ENCODE measurements at regions not wholly inside any gene's neighbourhood (a gene's known extent, or its start where the extent isn't known, plus 50 kb on each side); places are given as distances from the start of the nearest gene placed in this dataset.

DNA sequence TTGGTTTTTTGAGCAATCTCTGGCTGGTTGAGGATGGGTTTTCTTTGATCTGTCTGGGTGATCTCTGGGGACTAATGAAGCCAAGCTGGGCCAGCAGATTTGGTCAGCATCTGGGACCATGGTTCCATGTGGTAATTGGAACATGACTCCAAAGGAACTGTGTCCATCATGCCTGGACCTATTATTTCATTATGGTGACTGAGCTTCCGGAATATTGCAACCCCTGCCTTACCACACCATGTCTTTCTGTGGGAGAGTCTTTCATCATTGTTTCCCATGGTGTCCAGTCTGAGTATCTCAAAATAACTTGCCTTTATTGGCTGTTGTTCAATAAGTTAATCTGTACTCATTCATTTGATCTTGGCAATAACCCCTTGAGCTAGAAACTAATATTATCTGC is 624.9 kb upstream of the TBX3 start:
- Histone ChIP-seq H3K27ac (no peak overlapping the region), H3K27me3 (replicated peaks; ENCODE audit: insufficient read depth) (no peaks in the 10 kb centered on the region), H3K9me3 (no peaks in the 10 kb centered on the region), H3K4me1 (ENCODE audit: control insufficient read depth in 1 of 2, low read depth in 2 of 2) (no peaks in the 10 kb centered on the region), H3K36me3 (no peaks in the 10 kb centered on the region), H3K4me3 (no peak overlapping the region)
- DNase-seq (ENCODE audit: low spot score): no peak
- no peak for ATAC-seq (ENCODE audit: insufficient number of reproducible peaks, low FRiP score, low read depth)
- TF ChIP-seq, protein P1, sequence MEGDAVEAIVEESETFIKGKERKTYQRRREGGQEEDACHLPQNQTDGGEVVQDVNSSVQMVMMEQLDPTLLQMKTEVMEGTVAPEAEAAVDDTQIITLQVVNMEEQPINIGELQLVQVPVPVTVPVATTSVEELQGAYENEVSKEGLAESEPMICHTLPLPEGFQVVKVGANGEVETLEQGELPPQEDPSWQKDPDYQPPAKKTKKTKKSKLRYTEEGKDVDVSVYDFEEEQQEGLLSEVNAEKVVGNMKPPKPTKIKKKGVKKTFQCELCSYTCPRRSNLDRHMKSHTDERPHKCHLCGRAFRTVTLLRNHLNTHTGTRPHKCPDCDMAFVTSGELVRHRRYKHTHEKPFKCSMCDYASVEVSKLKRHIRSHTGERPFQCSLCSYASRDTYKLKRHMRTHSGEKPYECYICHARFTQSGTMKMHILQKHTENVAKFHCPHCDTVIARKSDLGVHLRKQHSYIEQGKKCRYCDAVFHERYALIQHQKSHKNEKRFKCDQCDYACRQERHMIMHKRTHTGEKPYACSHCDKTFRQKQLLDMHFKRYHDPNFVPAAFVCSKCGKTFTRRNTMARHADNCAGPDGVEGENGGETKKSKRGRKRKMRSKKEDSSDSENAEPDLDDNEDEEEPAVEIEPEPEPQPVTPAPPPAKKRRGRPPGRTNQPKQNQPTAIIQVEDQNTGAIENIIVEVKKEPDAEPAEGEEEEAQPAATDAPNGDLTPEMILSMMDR (IDR thresholded peaks at IDR 0.05): no peak

DNA sequence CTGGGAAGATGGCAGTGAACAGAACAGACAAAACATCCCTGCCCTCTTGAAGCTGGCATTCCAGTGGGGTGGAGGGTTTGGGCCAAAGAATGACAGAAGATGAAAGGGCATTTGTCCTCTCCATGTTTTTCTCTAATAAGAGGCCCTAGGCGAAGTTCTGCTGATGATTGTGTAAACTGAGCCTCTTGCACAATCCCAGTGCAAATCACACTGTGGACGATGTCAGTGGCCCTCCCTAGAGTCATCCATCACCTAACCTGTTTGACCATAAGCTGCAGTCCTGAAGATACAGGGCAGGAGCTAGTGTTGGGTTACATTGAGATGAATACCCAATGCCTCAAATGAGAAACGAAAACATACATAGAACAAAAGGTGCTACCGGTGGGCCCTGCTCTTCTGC is 622.4 kb upstream of the TBX3 start:
- TF ChIP-seq, protein P1 (IDR thresholded peaks at IDR 0.05): no peak
- no peak overlapping the region for H3K27ac ChIP-seq
- H3K9me3 ChIP-seq: no peaks in the 10 kb centered on the region
- H3K27me3 ChIP-seq (replicated peaks; ENCODE audit: insufficient read depth): no peaks in the 10 kb centered on the region
- no peaks in the 10 kb centered on the region for H3K36me3 ChIP-seq
- ATAC-seq (ENCODE audit: insufficient number of reproducible peaks, low FRiP score, low read depth) (no peak), DNase-seq (ENCODE audit: low spot score) (no peak)
- no peak overlapping the region for H3K4me3 ChIP-seq
- no peaks in the 10 kb centered on the region for H3K4me1 ChIP-seq (ENCODE audit: control insufficient read depth in 1 of 2, low read depth in 2 of 2)

DNA sequence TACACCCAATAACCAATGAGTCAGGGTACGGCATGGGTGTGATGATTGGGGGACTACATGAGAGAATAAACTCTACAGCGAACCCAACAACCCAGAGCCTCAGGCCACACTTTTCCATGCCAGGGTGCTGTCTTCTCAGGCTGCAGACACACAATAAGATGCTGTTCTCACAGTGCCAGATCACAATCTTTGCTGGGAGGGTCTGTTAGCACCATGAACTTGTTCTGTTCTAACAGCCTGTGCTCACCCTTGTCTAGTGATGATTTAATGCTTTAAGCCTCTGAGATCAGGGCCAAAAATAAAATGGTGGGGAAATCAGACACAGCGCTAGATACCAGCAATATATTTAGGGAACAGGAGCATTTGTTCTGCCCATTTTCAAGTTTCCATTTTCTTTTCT is 621.9 kb upstream of the TBX3 start:
- ATAC-seq (ENCODE audit: insufficient number of reproducible peaks, low FRiP score, low read depth): no peak
- no peak overlapping the region for H3K27ac ChIP-seq

DNA sequence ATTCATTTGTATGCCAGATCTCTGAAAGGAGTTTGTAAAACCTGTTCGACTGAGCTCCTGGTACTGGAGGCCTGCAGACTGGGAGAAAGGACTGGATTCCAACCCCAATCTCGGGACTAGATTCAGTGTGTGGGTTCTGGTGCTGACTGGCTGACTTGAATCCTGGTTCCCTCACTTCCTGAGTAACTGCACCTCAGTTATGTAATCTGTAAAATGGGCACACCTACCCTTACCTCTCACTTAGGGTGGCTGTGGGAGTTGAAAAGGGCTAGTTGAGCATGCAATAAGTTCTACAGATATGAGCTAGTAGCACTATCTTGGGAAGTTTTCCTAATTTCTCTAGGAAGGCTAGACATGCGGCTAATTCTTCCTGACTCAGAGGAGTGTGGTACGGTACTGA is 621.3 kb upstream of the TBX3 start:
- no peak overlapping the region for H3K27ac ChIP-seq
- H3K27me3 ChIP-seq (replicated peaks; ENCODE audit: insufficient read depth): no peaks in the 10 kb centered on the region
- DNase-seq (ENCODE audit: low spot score) (no peak), ATAC-seq (ENCODE audit: insufficient number of reproducible peaks, low FRiP score, low read depth) (no peak)
- TF ChIP-seq, protein P1 (IDR thresholded peaks at IDR 0.05): no peak
- no peaks in the 10 kb centered on the region for H3K4me1 ChIP-seq (ENCODE audit: control insufficient read depth in 1 of 2, low read depth in 2 of 2)
- H3K36me3 ChIP-seq: no peaks in the 10 kb centered on the region
- H3K9me3 ChIP-seq: no peaks in the 10 kb centered on the region
- no peak overlapping the region for H3K4me3 ChIP-seq

More for the DNA sequence above, 621.9 kb upstream of the TBX3 start:
- Histone ChIP-seq H3K36me3 (no peaks in the 10 kb centered on the region), H3K9me3 (no peaks in the 10 kb centered on the region), H3K4me1 (ENCODE audit: control insufficient read depth in 1 of 2, low read depth in 2 of 2) (no peaks in the 10 kb centered on the region), H3K4me3 (no peak overlapping the region), H3K27me3 (replicated peaks; ENCODE audit: insufficient read depth) (no peaks in the 10 kb centered on the region)
- DNase-seq (ENCODE audit: low spot score): no peak
- TF ChIP-seq, protein P1 (IDR thresholded peaks at IDR 0.05): no peak

DNA sequence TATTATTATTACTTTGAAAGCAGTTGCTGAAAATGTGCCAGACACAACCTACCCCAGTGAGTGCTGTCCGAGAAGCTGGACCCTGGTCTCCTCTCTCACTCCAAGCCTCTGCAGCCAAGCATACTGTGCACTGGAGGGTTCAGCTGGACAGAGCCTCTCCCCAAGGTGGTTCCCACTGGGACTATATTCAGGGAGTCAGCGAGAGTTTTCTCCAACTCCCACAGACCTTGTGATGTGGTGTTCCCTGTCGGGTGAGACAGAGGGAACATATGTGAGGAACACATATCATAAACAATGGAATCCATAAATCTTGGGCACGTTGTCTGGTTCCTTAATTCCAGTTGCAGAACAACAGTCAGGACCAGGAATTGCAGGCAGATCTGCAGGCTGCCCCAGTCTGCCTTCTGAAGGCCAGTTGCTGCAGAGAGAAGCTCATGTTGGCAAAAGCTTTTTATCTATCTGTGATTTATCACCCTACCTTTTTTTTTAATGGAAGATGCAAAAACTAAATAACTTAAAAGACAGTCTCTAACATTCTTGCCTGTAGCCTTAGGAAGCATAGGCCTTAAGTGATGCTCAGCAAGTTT is 619.8 kb upstream of the TBX3 start:
- DNase-seq (ENCODE audit: low spot score) (no peak), ATAC-seq (ENCODE audit: insufficient number of reproducible peaks, low FRiP score, low read depth) (no peak)

More for the DNA sequence above, 619.8 kb upstream of the TBX3 start:
- no peak overlapping the region for H3K27ac ChIP-seq
- TF ChIP-seq, protein P1 (IDR thresholded peaks at IDR 0.05): no peak
- no peak overlapping the region for H3K4me3 ChIP-seq
- H3K27me3 ChIP-seq (replicated peaks; ENCODE audit: insufficient read depth): no peaks in the 10 kb centered on the region
- H3K9me3 ChIP-seq: no peaks in the 10 kb centered on the region
- H3K4me1 ChIP-seq (ENCODE audit: control insufficient read depth in 1 of 2, low read depth in 2 of 2): no peaks in the 10 kb centered on the region
- H3K36me3 ChIP-seq: no peaks in the 10 kb centered on the region

Measured in thoracic aorta (tissue), 2 donors.